HG02610 (cell line): ENCODE measurements at regions not wholly inside any gene's neighbourhood (a gene's known extent, or its start where the extent isn't known, plus 50 kb on each side); places are given as distances from the start of the nearest gene placed in this dataset.
"Not testable (repeated sequence)": the region's sequence is repeated elsewhere in the genome, so short reads cannot be mapped to it uniquely, and the experiment has no call there.

Experiments used
- ATAC-seq: cut with Tn5 transposase; IDR thresholded peaks from one replicate; pipeline ENCODE4 v1.9.1; 2021; ENCODE audit warnings: mild to moderate bottlenecking, moderate library complexity; ENCODE audit not compliant: unreplicated experiment

GRCh38 chr15:19944261-19944888, 597.2 kb downstream of the GOLGA6L6 start:
- no peak for ATAC-seq

- ATAC-seq, result no peak
Measured at GRCh38 chr15:19943515-19943914, 598.1 kb downstream of the GOLGA6L6 start.

- ATAC-seq, result not testable (repeated sequence)
Measured at GRCh38 chr15:19903281-19903680, 638.3 kb downstream of the GOLGA6L6 start.

GRCh38 chr15:19902388-19902787, 639.2 kb downstream of the GOLGA6L6 start:
- ATAC-seq, result not testable (repeated sequence)

- not testable (repeated sequence) for ATAC-seq
Measured at GRCh38 chr15:19901414-19901813, 640.2 kb downstream of the GOLGA6L6 start.

- ATAC-seq, result no peak
Measured at GRCh38 chr15:19899021-19899824, 642.4 kb downstream of the GOLGA6L6 start.

- not testable (repeated sequence) for ATAC-seq
Measured at GRCh38 chr15:19888811-19889210, 652.8 kb downstream of the GOLGA6L6 start.

- ATAC-seq, result not testable (repeated sequence)
Measured at GRCh38 chr15:19844061-19844460, 697.5 kb downstream of the GOLGA6L6 start.
